GM13976 (cell line): ENCODE measurements at regions not wholly inside any gene's neighbourhood (a gene's known extent, or its start where the extent isn't known, plus 50 kb on each side); places are given as distances from the start of the nearest gene placed in this dataset.

ENCODE experiments used
- DNase-seq: peaks from one replicate; pipeline ENCODE4 v3.0.0; 2012; ENCODE audit warnings: low spot score
- CTCF ChIP-seq: IDR thresholded peaks from 2 replicates; pipeline ENCODE4 v1.5.1; 2012; ENCODE audit warnings: borderline replicate concordance, mild to moderate bottlenecking; ENCODE audit not compliant: insufficient read depth; ENCODE audit errors: extremely low read depth, missing control alignments, control extremely low read depth
- in situ Hi-C: fragments of 300-500 bp; cut with MboI; formaldehyde crosslinking; loops from one replicate; pipeline ENCODE4 v1.12.0; 2022; ENCODE audit warnings: low sequenced_read_pairs, mixed read lengths, inconsistent platforms; ENCODE audit not compliant: unreplicated experiment

- in situ Hi-C loops: no loop called here
Measured at GRCh38 chr4:77375866-77376607, 219.0 kb downstream of the CCNG2 start.

GRCh38 chr4:77376788-77377460 is 219.9 kb downstream of the CCNG2 start:
- no peak for TF ChIP-seq CTCF
- in situ Hi-C loops: no loop called here
- no peak for DNase-seq

More at GRCh38 chr4:77375866-77376607, 219.0 kb downstream of the CCNG2 start:
- DNase-seq: no peak
- TF ChIP-seq CTCF: no peak

- DNase-seq: no peak
- TF ChIP-seq CTCF: no peak
- in situ Hi-C loops: loop anchor here (10.0 kb wide), 1 partner anchor 241 kb away; no protein-coding TSS in a partner anchor
Measured at GRCh38 chr4:77384094-77384493, 221.5 kb upstream of the CXCL13 start.

GRCh38 chr4:77385124-77385969 is 220.3 kb upstream of the CXCL13 start:
- in situ Hi-C loops: loop anchor here (10.0 kb wide), 1 partner anchor 239 kb away; no protein-coding TSS in a partner anchor
- TF ChIP-seq CTCF: peak; percentile 72
- DNase-seq: peak; percentile 36

GRCh38 chr4:77393996-77394395 is 211.6 kb upstream of the CXCL13 start:
- DNase-seq: no peak
- in situ Hi-C loops: no loop called here
- TF ChIP-seq CTCF: no peak

GRCh38 chr4:77395481-77395880 is 210.1 kb upstream of the CXCL13 start:
- in situ Hi-C loops: no loop called here
- TF ChIP-seq CTCF: no peak
- no peak for DNase-seq
